Testis (tissue), 2 donors: ENCODE measurements at regions not wholly inside any gene's neighbourhood (a gene's known extent, or its start where the extent isn't known, plus 50 kb on each side); places are given as distances from the start of the nearest gene placed in this dataset.

Experiments
- DNase-seq: peaks from one replicate; pipeline ENCODE4 v3.0.0-alpha.2; 2019
- H3K27ac ChIP-seq, 2 donors: fragments of 200-600 bp; sonication (generic); one replicate each; pipeline ENCODE4 v1.5.1; 2019
- H3K27me3 ChIP-seq: fragments of 200-600 bp; sonication (generic); one replicate; pipeline ENCODE4 v1.5.1; 2019
- H3K36me3 ChIP-seq: fragments of 200-600 bp; sonication (generic); one replicate; pipeline ENCODE4 v1.5.1; 2017; ENCODE audit warnings: low read depth; ENCODE audit errors: missing control alignments
- H3K4me1 ChIP-seq: fragments of 200-600 bp; sonication (generic); one replicate; pipeline ENCODE4 v1.5.1; 2019
- H3K4me3 ChIP-seq, 2 donors: fragments of 200-600 bp; sonication (generic); one replicate each; pipeline ENCODE4 v1.5.1; 2017 to 2019
- H3K9me3 ChIP-seq: fragments of 200-600 bp; sonication (generic); one replicate; pipeline ENCODE4 v1.5.1; 2017
- POLR2A ChIP-seq: fragments of 450-650 bp; IDR thresholded peaks from one replicate; pipeline ENCODE4 v1.6.1; 2017; ENCODE audit warnings: antibody characterized with exemption, mild to moderate bottlenecking, moderate library complexity
- WGBS, 2 donors: methylation state at CpG; one replicate each; pipeline ENCODE4 v1.1.5; 2018; 5-methylcytosine and 5-hydroxymethylcytosine counted together
- intact Hi-C: fragments of 100-400 bp; cut with DNase I; formaldehyde crosslinking; loops from one replicate; pipeline ENCODE4 v1.15.1; 2023; ENCODE audit warnings: low total_unique reads
- TF ChIP-seq, protein P1 (sequence below), 3 experiments: fragments of 450-650 bp in 2 of 3; fragments of 200-600 bp in 1 of 3; sonication (generic) in 1 of 3; IDR thresholded peaks; one replicate each; pipeline ENCODE4 v1.5.1; 2016 to 2019; ENCODE audit warnings: antibody characterized with exemption in 3 of 3, mild to moderate bottlenecking in 2 of 3, moderate library complexity in 1 of 3

DNA sequence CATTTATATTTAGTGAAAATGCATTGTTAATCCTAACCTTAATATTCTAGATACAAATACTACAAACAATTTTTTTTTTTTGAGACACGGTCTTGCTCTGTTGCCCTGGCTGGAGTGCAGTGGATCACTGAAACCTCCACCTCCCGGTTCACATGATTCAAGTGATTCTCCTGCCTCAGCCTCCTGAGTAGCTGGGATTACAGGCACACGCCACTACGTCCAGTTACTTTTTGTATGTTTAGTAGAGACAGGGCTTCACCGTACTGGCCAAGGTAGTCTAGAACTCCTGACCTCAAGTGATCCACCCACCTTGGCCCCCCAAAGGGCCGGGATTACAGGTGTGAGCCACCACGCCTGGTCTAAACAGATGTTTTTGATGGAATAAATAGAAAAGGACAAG, 361.5 kb upstream of the NECTIN3 start:
- no peaks in the 10 kb centered on the region for H3K9me3 ChIP-seq
- intact Hi-C loops = no loop called here
- no peaks in the 10 kb centered on the region for H3K36me3 ChIP-seq
- H3K4me3 ChIP-seq = no peak overlapping the region
- DNase-seq = no peak
- TF ChIP-seq, protein P1, sequence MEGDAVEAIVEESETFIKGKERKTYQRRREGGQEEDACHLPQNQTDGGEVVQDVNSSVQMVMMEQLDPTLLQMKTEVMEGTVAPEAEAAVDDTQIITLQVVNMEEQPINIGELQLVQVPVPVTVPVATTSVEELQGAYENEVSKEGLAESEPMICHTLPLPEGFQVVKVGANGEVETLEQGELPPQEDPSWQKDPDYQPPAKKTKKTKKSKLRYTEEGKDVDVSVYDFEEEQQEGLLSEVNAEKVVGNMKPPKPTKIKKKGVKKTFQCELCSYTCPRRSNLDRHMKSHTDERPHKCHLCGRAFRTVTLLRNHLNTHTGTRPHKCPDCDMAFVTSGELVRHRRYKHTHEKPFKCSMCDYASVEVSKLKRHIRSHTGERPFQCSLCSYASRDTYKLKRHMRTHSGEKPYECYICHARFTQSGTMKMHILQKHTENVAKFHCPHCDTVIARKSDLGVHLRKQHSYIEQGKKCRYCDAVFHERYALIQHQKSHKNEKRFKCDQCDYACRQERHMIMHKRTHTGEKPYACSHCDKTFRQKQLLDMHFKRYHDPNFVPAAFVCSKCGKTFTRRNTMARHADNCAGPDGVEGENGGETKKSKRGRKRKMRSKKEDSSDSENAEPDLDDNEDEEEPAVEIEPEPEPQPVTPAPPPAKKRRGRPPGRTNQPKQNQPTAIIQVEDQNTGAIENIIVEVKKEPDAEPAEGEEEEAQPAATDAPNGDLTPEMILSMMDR (IDR thresholded peaks at IDR 0.05) = no peak
- no peak for TF ChIP-seq POLR2A
- no peaks in the 10 kb centered on the region for H3K27me3 ChIP-seq
- no peaks in the 10 kb centered on the region for H3K4me1 ChIP-seq
- no peak overlapping the region for H3K27ac ChIP-seq
- 92% methylated on average over 7 of the region's 7 CpGs for WGBS, 2 donors

DNA sequence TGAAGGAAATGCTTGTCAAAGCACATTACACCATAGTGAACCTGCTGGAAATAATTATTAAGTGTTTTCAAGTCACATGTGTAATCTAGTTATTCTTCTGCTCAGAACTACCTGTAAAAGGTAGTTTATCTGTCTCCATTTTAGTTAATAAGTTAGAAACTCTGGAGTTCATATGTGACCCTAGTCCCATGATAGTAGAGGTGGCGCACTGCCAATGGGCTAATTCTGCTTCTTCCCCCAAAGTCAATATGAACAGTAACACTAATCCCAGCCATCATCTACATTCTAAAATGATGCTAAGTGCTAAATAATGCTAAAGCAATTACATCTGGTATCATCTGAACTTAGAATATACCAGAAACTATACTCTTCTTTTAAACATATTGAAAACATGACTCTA, 361.0 kb upstream of the NECTIN3 start:
- DNase-seq = no peak
- Histone ChIP-seq H3K4me1 (no peaks in the 10 kb centered on the region), H3K4me3 (no peak overlapping the region), H3K27ac (no peak overlapping the region), H3K9me3 (no peaks in the 10 kb centered on the region), H3K27me3 (no peaks in the 10 kb centered on the region), H3K36me3 (no peaks in the 10 kb centered on the region)
- TF ChIP-seq, protein P1 (IDR thresholded peaks at IDR 0.05) = no peak
- no peak for TF ChIP-seq POLR2A
- intact Hi-C loops = no loop called here
- WGBS, 2 donors = 88 to 90% methylated on average over 1 of the region's 1 CpG

DNA sequence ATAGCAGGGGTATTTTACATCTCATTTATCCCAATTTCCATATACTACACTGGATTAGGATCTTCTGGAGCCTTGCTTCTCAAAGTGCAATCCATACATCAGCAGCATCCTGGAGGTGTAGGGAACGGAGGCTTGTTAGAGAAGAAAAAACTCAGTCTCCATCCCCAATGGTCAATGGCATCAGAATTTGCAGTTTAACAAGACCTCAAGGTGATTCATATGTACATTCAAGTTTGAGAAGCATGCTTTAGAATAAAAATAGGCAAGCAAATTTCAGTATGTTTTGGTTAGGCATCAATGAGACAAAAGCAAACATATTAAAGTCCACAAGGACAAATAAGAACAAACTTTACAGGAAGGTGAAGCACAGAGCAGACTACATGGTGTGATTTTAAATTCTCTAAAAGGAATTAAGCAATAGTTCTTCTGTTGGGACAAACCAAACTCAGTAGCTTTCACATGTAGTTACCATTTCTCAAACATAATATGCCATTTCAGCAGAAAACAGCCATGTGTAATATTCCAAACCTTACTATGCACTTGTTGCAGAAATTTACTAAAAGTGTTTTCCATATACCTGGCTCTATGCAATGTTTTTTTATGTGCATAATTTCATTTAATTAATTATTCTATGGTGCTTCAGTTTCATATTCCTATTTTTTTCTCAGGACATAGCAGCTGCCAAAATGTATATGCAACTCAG, 360.3 kb upstream of the NECTIN3 start:
- no peaks in the 10 kb centered on the region for H3K27me3 ChIP-seq
- WGBS, 2 donors = 87 to 89% methylated on average over 1 of the region's 1 CpG
- intact Hi-C loops = no loop called here

DNA sequence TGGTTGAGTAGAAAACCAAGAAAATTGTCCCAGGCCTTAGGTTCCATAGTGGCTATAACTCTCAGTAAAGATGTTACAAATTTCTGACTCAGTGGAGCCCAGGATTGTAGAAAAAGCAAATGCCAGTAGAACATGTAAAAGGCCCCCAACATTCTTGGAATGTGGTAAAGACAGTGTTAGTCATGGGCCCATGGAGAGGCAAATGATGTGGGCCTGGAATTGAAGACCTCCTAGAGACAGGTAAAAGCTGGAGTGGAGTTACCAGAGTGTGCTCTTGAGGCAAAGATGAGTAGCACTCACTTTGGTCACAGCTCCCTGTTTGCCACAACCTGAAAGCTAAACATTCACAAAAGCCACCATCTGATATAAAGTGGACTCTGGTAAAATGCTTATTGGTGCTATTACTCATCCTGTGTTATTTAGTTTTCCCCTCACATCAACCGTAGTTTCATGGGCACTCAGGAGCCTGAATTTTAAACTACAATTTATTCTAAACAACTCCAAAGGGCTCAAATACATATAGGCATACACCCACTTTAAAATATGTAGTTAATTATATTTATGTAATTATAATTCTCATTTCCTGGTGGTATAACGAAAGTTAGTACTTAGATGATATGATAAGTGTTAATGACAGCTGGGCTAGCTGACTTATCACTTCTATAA, 359.6 kb upstream of the NECTIN3 start:
- TF ChIP-seq POLR2A = no peak
- TF ChIP-seq, protein P1 (IDR thresholded peaks at IDR 0.05) = no peak
- Histone ChIP-seq H3K9me3 (no peaks in the 10 kb centered on the region), H3K36me3 (no peaks in the 10 kb centered on the region), H3K27ac (no peak overlapping the region), H3K4me3 (no peak overlapping the region), H3K4me1 (no peaks in the 10 kb centered on the region), H3K27me3 (no peaks in the 10 kb centered on the region)
- 77 to 78% methylated on average over 2 of the region's 2 CpGs for WGBS, 2 donors
- intact Hi-C loops = no loop called here
- no peak for DNase-seq

More for the DNA sequence above, 360.3 kb upstream of the NECTIN3 start:
- no peak overlapping the region for H3K4me3 ChIP-seq
- TF ChIP-seq POLR2A = no peak
- TF ChIP-seq, protein P1 (IDR thresholded peaks at IDR 0.05) = no peak
- no peaks in the 10 kb centered on the region for H3K9me3 ChIP-seq
- no peak for DNase-seq
- H3K36me3 ChIP-seq = no peaks in the 10 kb centered on the region
- H3K4me1 ChIP-seq = no peaks in the 10 kb centered on the region
- no peak overlapping the region for H3K27ac ChIP-seq
